Right atrium auricular region (tissue), 2 donors: ENCODE measurements at regions not wholly inside any gene's neighbourhood (a gene's known extent, or its start where the extent isn't known, plus 50 kb on each side); places are given as distances from the start of the nearest gene placed in this dataset.

ENCODE experiments used
- DNase-seq: peaks from one replicate; pipeline ENCODE4 v3.0.0-alpha.2; 2019; ENCODE audit warnings: low spot score
- H3K27ac ChIP-seq, 2 donors: fragments of 200-600 bp; sonication (generic); 1 replicate in 1 of 2; 2 replicates in 1 of 2; pipeline ENCODE4 v1.5.1; 2016 to 2019
- H3K27me3 ChIP-seq, 2 donors: fragments of 200-600 bp; sonication (generic); one replicate each; pipeline versions ENCODE4 v1.5.1 to v1.6.0; 2017 to 2019
- H3K36me3 ChIP-seq: fragments of 200-600 bp; sonication (generic); one replicate; pipeline ENCODE4 v1.5.1; 2016
- H3K4me1 ChIP-seq, 2 donors: fragments of 200-600 bp; sonication (generic); one replicate each; pipeline versions ENCODE4 v1.5.1 to v1.6.0; 2017 to 2019
- H3K4me3 ChIP-seq, 2 donors: fragments of 200-600 bp; sonication (generic); 1 replicate in 1 of 2; 2 replicates in 1 of 2; pipeline ENCODE4 v1.5.1; 2017 to 2019; ENCODE audit warnings: mild to moderate bottlenecking in 1 of 2, moderate library complexity in 1 of 2
- H3K9me3 ChIP-seq, 2 donors: fragments of 200-600 bp; sonication (generic); one replicate each; pipeline ENCODE4 v1.5.1; 2019
- TF ChIP-seq, protein P1 (sequence below), 2 donors: fragments of 200-600 bp; sonication (generic); IDR thresholded peaks; one replicate each; pipeline ENCODE4 v1.5.1; 2019; ENCODE audit warnings: antibody characterized with exemption in 2 of 2

DNA sequence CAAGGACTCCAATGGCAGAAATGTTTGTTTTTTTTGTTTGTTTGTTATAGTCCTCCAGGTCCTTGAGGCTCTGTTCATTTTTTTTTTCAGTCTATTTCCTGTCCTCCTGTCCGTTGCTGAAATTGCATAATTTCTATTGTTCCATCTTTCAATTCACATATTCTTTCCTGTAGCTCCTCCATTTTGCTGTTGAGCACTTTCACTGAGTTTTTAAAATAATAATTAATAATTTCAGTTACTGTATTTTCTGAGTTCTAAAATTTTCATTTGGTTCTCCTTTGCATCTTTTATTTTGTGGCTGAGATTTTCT is 202.3 kb upstream of the AGR3 start:
- Histone ChIP-seq H3K36me3 (no peaks in the 10 kb centered on the region), H3K27me3 (no peaks in the 10 kb centered on the region), H3K4me1 (no peaks in the 10 kb centered on the region), H3K4me3 (no peak overlapping the region), H3K9me3 (peaks cover 0 to 8% of the 10 kb centered on the region in 2 donors), H3K27ac (no peak overlapping the region)
- no peak for DNase-seq
- TF ChIP-seq, protein P1, sequence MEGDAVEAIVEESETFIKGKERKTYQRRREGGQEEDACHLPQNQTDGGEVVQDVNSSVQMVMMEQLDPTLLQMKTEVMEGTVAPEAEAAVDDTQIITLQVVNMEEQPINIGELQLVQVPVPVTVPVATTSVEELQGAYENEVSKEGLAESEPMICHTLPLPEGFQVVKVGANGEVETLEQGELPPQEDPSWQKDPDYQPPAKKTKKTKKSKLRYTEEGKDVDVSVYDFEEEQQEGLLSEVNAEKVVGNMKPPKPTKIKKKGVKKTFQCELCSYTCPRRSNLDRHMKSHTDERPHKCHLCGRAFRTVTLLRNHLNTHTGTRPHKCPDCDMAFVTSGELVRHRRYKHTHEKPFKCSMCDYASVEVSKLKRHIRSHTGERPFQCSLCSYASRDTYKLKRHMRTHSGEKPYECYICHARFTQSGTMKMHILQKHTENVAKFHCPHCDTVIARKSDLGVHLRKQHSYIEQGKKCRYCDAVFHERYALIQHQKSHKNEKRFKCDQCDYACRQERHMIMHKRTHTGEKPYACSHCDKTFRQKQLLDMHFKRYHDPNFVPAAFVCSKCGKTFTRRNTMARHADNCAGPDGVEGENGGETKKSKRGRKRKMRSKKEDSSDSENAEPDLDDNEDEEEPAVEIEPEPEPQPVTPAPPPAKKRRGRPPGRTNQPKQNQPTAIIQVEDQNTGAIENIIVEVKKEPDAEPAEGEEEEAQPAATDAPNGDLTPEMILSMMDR (IDR thresholded peaks at IDR 0.05): no peak

DNA sequence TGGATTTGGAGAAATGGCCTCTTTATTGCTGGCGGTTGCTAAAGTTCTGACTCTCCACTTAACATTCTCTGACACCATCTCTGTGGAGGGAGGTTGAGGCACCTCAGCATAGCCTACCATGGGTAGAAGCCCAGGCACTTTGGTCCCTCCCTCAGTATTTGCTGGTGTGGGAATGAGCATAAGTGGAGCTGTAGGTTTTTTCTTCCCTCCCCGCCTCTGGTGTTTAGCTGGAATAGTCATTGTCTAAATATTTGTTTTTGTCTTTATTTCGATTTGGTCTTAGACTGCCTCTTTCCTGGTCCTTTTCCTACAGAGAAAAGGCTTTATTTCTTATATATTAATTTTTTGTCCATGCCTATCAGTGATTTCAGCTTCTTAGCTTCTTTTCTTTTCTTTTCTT is 203.4 kb upstream of the AGR3 start:
- no peaks in the 10 kb centered on the region for H3K36me3 ChIP-seq
- H3K4me1 ChIP-seq: no peaks in the 10 kb centered on the region
- H3K9me3 ChIP-seq: peaks cover 0 to 8% of the 10 kb centered on the region in 2 donors
- H3K4me3 ChIP-seq: no peak overlapping the region
- DNase-seq: no peak
- H3K27me3 ChIP-seq: no peaks in the 10 kb centered on the region
- H3K27ac ChIP-seq: no peak overlapping the region
- TF ChIP-seq, protein P1 (IDR thresholded peaks at IDR 0.05): no peak

DNA sequence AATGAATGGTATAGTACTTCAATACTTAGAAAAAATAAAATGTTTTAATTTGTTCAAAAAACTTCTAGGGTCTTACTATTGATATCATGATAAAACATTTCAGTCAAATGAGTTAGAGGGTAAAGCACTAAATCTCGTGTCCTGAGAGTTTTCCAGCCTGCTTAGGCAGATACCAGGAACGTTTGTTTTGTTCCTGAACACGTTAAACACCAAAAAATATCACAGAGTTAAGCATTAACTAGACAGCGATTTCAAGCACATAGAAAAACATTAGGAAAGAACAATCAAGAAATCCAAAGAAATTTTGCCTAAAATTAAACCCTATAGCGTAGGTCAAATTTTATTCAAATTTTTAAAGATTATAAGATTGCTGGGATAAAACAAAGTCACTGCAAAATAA is 204.6 kb upstream of the AGR3 start:
- DNase-seq: no peak
- Histone ChIP-seq H3K36me3 (no peaks in the 10 kb centered on the region), H3K27ac (no peak overlapping the region), H3K4me3 (no peak overlapping the region), H3K9me3 (no peaks in the 10 kb centered on the region), H3K4me1 (no peaks in the 10 kb centered on the region), H3K27me3 (no peaks in the 10 kb centered on the region)
- TF ChIP-seq, protein P1 (IDR thresholded peaks at IDR 0.05): no peak

- Histone ChIP-seq H3K9me3 (no peaks in the 10 kb centered on the region), H3K4me3 (no peak overlapping the region), H3K27ac (no peak overlapping the region), H3K4me1 (no peaks in the 10 kb centered on the region), H3K27me3 (no peaks in the 10 kb centered on the region), H3K36me3 (no peaks in the 10 kb centered on the region)
- DNase-seq: no peak
- TF ChIP-seq, protein P1 (IDR thresholded peaks at IDR 0.05): no peak
These were observed 207.7 kb upstream of the AHR start for GRCh38 chr7:17090751-17091150.

- Histone ChIP-seq H3K27ac (no peak overlapping the region), H3K4me1 (peaks cover 0 to 4% of the 10 kb centered on the region in 2 donors), H3K27me3 (no peaks in the 10 kb centered on the region), H3K36me3 (no peaks in the 10 kb centered on the region), H3K4me3 (no peak overlapping the region), H3K9me3 (no peaks in the 10 kb centered on the region)
- TF ChIP-seq, protein P1 (IDR thresholded peaks at IDR 0.05): no peak
- no peak for DNase-seq
These were observed 205.0 kb upstream of the AHR start for GRCh38 chr7:17093461-17093860.

GRCh38 chr7:17094963-17095574 is 203.4 kb upstream of the AHR start:
- TF ChIP-seq, protein P1 (IDR thresholded peaks at IDR 0.05): no peak
- Histone ChIP-seq H3K4me3 (no peak overlapping the region), H3K27ac (no peak overlapping the region), H3K27me3 (no peaks in the 10 kb centered on the region), H3K9me3 (no peaks in the 10 kb centered on the region), H3K4me1 (peaks cover 0 to 4% of the 10 kb centered on the region in 2 donors), H3K36me3 (no peaks in the 10 kb centered on the region)
- no peak for DNase-seq
